Keratinocyte (primary cell): ENCODE measurements at regions not wholly inside any gene's neighbourhood (a gene's known extent, or its start where the extent isn't known, plus 50 kb on each side); places are given as distances from the start of the nearest gene placed in this dataset.

Experiments used
- DNase-seq: peaks from one replicate; pipeline ENCODE4 v3.0.0-alpha.2; 2011; ENCODE audit warnings: low read depth, missing footprints, low spot score
- FAIRE-seq: peaks from 2 replicates; lab custom pipeline; 2011; peaks lifted over from hg19 to GRCh38; lab: Jason Lieb, UNC
- H2AFZ ChIP-seq: 2 replicates; pipeline ENCODE4 v1.6.0; 2012; ENCODE audit warnings: low read length, control low read depth, inconsistent platforms; ENCODE audit not compliant: control insufficient read depth
- H3K27ac ChIP-seq: 2 replicates; pipeline ENCODE4 v1.5.1; 2011; ENCODE audit warnings: low read length; ENCODE audit not compliant: control insufficient read depth, insufficient read depth
- H3K27me3 ChIP-seq: 3 replicates; pipeline ENCODE4 v1.6.0; 2011; ENCODE audit warnings: low read length; ENCODE audit not compliant: control insufficient read depth, insufficient read depth; ENCODE audit errors: extremely low read depth
- H3K36me3 ChIP-seq, 2 experiments: 2 replicates in 1 of 2; 3 replicates in 1 of 2; pipeline ENCODE4 v1.5.1; 2011; ENCODE audit warnings: low read length in 2 of 2, mild to moderate bottlenecking in 1 of 2; ENCODE audit not compliant: control insufficient read depth in 2 of 2, insufficient read depth in 2 of 2; ENCODE audit errors: extremely low read depth in 1 of 2
- H3K4me1 ChIP-seq: 3 replicates; pipeline ENCODE4 v1.5.1; 2011; ENCODE audit warnings: low read length; ENCODE audit not compliant: control insufficient read depth, insufficient read depth; ENCODE audit errors: extremely low read depth
- H3K4me2 ChIP-seq: 3 replicates; pipeline ENCODE4 v1.6.0; 2011; ENCODE audit warnings: low read depth, low read length; ENCODE audit not compliant: control insufficient read depth, insufficient read depth; ENCODE audit errors: extremely low read depth
- H3K4me3 ChIP-seq, 3 experiments: fragments of 200-600 bp in 1 of 3; sonication (generic) in 1 of 3; 2 replicates in 2 of 3; 3 replicates in 1 of 3; pipeline ENCODE4 v1.5.1; 2011 to 2016; ENCODE audit warnings: low read length in 3 of 3, mild to moderate bottlenecking in 3 of 3, control low read depth in 2 of 3, inconsistent platforms in 1 of 3, low read depth in 1 of 3, mixed read lengths in 1 of 3, mixed run types in 1 of 3, moderate library complexity in 1 of 3; ENCODE audit not compliant: control insufficient read depth in 2 of 3, insufficient read depth in 2 of 3; ENCODE audit errors: extremely low read depth in 1 of 3
- H3K79me2 ChIP-seq: 2 replicates; pipeline ENCODE4 v1.6.0; 2012; ENCODE audit warnings: low read length; ENCODE audit not compliant: control insufficient read depth, insufficient read depth
- H3K9ac ChIP-seq: 3 replicates; pipeline ENCODE4 v1.6.0; 2011; ENCODE audit warnings: low read length; ENCODE audit not compliant: control insufficient read depth, insufficient read depth; ENCODE audit errors: extremely low read depth
- H3K9me1 ChIP-seq: 3 replicates; pipeline ENCODE4 v1.6.0; 2011; ENCODE audit warnings: low read length; ENCODE audit not compliant: control insufficient read depth, insufficient read depth; ENCODE audit errors: extremely low read depth
- H3K9me3 ChIP-seq: 2 replicates; pipeline ENCODE4 v1.5.1; 2012; ENCODE audit warnings: low read depth, low read length; ENCODE audit not compliant: control insufficient read depth
- H4K20me1 ChIP-seq: 3 replicates; pipeline ENCODE4 v1.6.0; 2011; ENCODE audit warnings: low read length; ENCODE audit not compliant: control insufficient read depth, insufficient read depth; ENCODE audit errors: extremely low read depth
- EZH2 ChIP-seq: IDR thresholded peaks from one replicate; pipeline ENCODE4 v1.6.1; 2012; ENCODE audit warnings: inconsistent platforms, mild to moderate bottlenecking, low read length, moderate library complexity
- dilution Hi-C: fragments of 300-500 bp; cut with MboI; formaldehyde crosslinking; loops from one replicate; pipeline ENCODE4 v1.7.0; 2020; ENCODE audit warnings: low sequenced_read_pairs; ENCODE audit not compliant: extremely low pct_ligation_motif_present
- TF ChIP-seq, protein P1 (sequence below), 3 experiments: IDR thresholded peaks in 1 of 3; conservative IDR thresholded peaks in 1 of 3; optimal IDR thresholded peaks in 1 of 3; 2 replicates in 2 of 3; 3 replicates in 1 of 3; pipeline versions ENCODE3 to v1.5.1; 2011; ENCODE audit warnings: low read length in 3 of 3, mild to moderate bottlenecking in 3 of 3, moderate library complexity in 2 of 3, control low read depth in 1 of 3, inconsistent platforms in 1 of 3; ENCODE audit not compliant: insufficient read depth in 2 of 3; ENCODE audit errors: extremely low read depth in 1 of 3

DNA sequence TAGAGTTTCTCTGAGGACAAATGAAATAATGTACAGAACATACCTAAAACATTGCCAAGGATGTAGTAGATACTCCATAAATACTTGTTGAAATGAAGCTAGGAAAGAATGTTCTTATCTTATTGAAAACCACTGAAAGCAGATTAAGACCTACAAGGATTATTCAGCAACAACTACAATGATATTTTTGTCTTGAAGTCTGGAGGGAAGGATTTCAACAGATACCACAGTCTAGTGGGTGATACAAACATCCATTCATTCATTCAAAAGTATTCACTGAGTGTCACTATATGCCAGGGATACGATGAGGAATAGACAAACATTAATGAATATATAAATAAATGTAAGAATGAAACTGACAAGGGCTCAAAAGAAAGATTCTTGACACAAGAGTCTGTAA, 74.7 kb upstream of the THBS1 start:
- no peaks in the 10 kb centered on the region for H3K36me3 ChIP-seq
- dilution Hi-C loops = no loop called here
- peaks cover 16% of the 10 kb centered on the region for H3K4me1 ChIP-seq
- H3K27ac ChIP-seq = no peak overlapping the region
- no peaks in the 10 kb centered on the region for H3K27me3 ChIP-seq
- no peak overlapping the region for H3K4me2 ChIP-seq
- no peaks in the 10 kb centered on the region for H3K9me1 ChIP-seq
- no peak overlapping the region for H3K9ac ChIP-seq
- H4K20me1 ChIP-seq = no peaks in the 10 kb centered on the region
- DNase-seq = no peak
- no peak overlapping the region for H2AFZ ChIP-seq
- no peaks in the 10 kb centered on the region for H3K79me2 ChIP-seq
- H3K4me3 ChIP-seq = no peak overlapping the region
- no peak for FAIRE-seq
- TF ChIP-seq, protein P1, sequence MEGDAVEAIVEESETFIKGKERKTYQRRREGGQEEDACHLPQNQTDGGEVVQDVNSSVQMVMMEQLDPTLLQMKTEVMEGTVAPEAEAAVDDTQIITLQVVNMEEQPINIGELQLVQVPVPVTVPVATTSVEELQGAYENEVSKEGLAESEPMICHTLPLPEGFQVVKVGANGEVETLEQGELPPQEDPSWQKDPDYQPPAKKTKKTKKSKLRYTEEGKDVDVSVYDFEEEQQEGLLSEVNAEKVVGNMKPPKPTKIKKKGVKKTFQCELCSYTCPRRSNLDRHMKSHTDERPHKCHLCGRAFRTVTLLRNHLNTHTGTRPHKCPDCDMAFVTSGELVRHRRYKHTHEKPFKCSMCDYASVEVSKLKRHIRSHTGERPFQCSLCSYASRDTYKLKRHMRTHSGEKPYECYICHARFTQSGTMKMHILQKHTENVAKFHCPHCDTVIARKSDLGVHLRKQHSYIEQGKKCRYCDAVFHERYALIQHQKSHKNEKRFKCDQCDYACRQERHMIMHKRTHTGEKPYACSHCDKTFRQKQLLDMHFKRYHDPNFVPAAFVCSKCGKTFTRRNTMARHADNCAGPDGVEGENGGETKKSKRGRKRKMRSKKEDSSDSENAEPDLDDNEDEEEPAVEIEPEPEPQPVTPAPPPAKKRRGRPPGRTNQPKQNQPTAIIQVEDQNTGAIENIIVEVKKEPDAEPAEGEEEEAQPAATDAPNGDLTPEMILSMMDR (optimal IDR thresholded peaks at IDR 0.05 in 1 of 3, IDR thresholded peaks at IDR 0.05 in 1 of 3, conservative IDR thresholded peaks at IDR 0.05 in 1 of 3; ENCODE audit: extremely low read depth in 1 of 3, insufficient read depth in 2 of 3, low read length in 3 of 3) = no peak
- no peak for TF ChIP-seq EZH2
- H3K9me3 ChIP-seq = no peaks in the 10 kb centered on the region

DNA sequence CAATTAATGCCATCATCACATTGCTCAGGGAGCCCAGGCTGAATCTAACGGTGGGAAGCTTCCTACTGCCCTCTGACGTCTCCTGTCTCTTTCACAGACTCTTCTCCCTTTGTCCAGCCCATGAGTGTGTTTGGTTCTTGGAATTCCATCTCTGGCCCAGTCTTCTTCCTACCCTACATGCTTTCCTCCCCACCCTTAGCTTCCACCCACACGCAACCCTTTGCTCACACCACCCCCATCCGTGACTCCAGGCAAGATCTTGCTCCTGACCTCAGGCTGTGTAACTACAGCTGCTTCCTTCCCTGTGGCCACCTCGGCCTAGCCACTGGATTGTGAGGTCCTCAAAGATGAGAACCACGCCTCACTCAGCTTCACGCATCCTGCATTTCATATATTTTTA, 72.3 kb upstream of the THBS1 start:
- H3K27me3 ChIP-seq = no peaks in the 10 kb centered on the region
- no peak overlapping the region for H2AFZ ChIP-seq
- DNase-seq (no peak), FAIRE-seq (no peak)
- TF ChIP-seq EZH2 = no peak
- TF ChIP-seq, protein P1 (optimal IDR thresholded peaks at IDR 0.05 in 1 of 3, IDR thresholded peaks at IDR 0.05 in 1 of 3, conservative IDR thresholded peaks at IDR 0.05 in 1 of 3; ENCODE audit: extremely low read depth in 1 of 3, insufficient read depth in 2 of 3, low read length in 3 of 3) = no peak
- no peaks in the 10 kb centered on the region for H3K36me3 ChIP-seq
- no peaks in the 10 kb centered on the region for H3K9me1 ChIP-seq
- H3K4me2 ChIP-seq = no peak overlapping the region
- H3K79me2 ChIP-seq = no peaks in the 10 kb centered on the region
- no peaks in the 10 kb centered on the region for H4K20me1 ChIP-seq
- no peaks in the 10 kb centered on the region for H3K4me1 ChIP-seq
- no peak overlapping the region for H3K9ac ChIP-seq
- H3K4me3 ChIP-seq = no peak overlapping the region
- H3K9me3 ChIP-seq = no peaks in the 10 kb centered on the region
- no peak overlapping the region for H3K27ac ChIP-seq
- dilution Hi-C loops = no loop called here
